K562 (cell line): ENCODE measurements at regions not wholly inside any gene's neighbourhood (a gene's known extent, or its start where the extent isn't known, plus 50 kb on each side); places are given as distances from the start of the nearest gene placed in this dataset.

Source experiments
- ATAC-seq: fragments of 200-7000 bp; cut with Tn5 transposase; 3 replicates; pipeline ENCODE4 v1.9.1; 2020; ENCODE audit warnings: moderate library complexity
- BruUV-seq: library from RNA; stranded (reverse); fragments of 400-500 nt; replicated peaks from 2 replicates; lab custom pipeline; 2021; lab: Mats Ljungman, UMichigan
- CTCF ChIA-PET: fragments of 300-600 bp; formaldehyde crosslinking; extraction: SDS; loops from one replicate; lab custom pipeline; 2021; ENCODE audit warnings: low intra/inter-chr PET ratio; lab: Yijun Ruan, JAX
- POLR2A ChIA-PET: fragments of 300-600, 350-650 bp; sonication (Branson Sonifier 250); formaldehyde crosslinking; extraction: SDS; loops from one replicate; lab custom pipeline; 2021; ENCODE audit warnings: antibody characterized with exemption, inconsistent platforms; lab: Yijun Ruan, JAX
- DNase-seq, 4 experiments: peaks; one replicate each; pipeline versions ENCODE4 v3.0.0 to v3.0.0-alpha.2; 2011 to 2018; ENCODE audit warnings: low spot score in 3 of 4, mixed read lengths in 3 of 4; ENCODE audit errors: extremely low read depth in 1 of 4
- FAIRE-seq: peaks from 2 replicates; lab custom pipeline; 2011; peaks lifted over from hg19 to GRCh38; lab: Jason Lieb, UNC
- H2AFZ ChIP-seq: 2 replicates; pipeline ENCODE4 v1.6.0; 2011; ENCODE audit warnings: low read depth, low read length, control low read depth, inconsistent platforms
- H3K27ac ChIP-seq: fragments of 200-600 bp; 3 replicates; pipeline ENCODE4 v1.8.0; 2011; ENCODE audit warnings: low read depth, mild to moderate bottlenecking, control low read depth, inconsistent platforms, low read length, moderate library complexity, mixed read lengths; ENCODE audit errors: extremely low read depth
- H3K27me3 ChIP-seq, 2 experiments: fragments of 300-600 bp in 1 of 2; 2 replicates in 1 of 2; 3 replicates in 1 of 2; pipeline versions ENCODE4 v1.6.0 to v1.8.0; 2011; ENCODE audit warnings: inconsistent platforms in 2 of 2, low read length in 2 of 2, mild to moderate bottlenecking in 1 of 2, mixed read lengths in 1 of 2, moderate library complexity in 1 of 2; ENCODE audit not compliant: control insufficient read depth in 2 of 2, insufficient read depth in 2 of 2
- H3K36me3 ChIP-seq: fragments of 300-600 bp; 3 replicates; pipeline ENCODE4 v1.8.0; 2011; ENCODE audit warnings: mild to moderate bottlenecking, low read length, inconsistent platforms; ENCODE audit not compliant: control insufficient read depth, insufficient read depth
- H3K4me1 ChIP-seq, 2 experiments: fragments of 200-600 bp in 1 of 2; replicated peaks in 1 of 2; 2 replicates in 1 of 2; 3 replicates in 1 of 2; pipeline versions ENCODE4 v1.5.1 to v1.8.0; 2011; ENCODE audit warnings: inconsistent platforms in 2 of 2, low read length in 2 of 2, mild to moderate bottlenecking in 1 of 2, mixed read lengths in 1 of 2, moderate library complexity in 1 of 2; ENCODE audit not compliant: control insufficient read depth in 2 of 2, insufficient read depth in 2 of 2
- H3K4me2 ChIP-seq: 2 replicates; pipeline ENCODE4 v1.6.1; 2011; ENCODE audit warnings: low read length, control low read depth, inconsistent platforms, mixed read lengths; ENCODE audit not compliant: insufficient read depth
- H3K4me3 ChIP-seq: fragments of 200-600 bp; sonication (generic), shearing (Covaris generic); 2 replicates; pipeline ENCODE4 v1.5.1; 2016; ENCODE audit warnings: control low read depth, inconsistent platforms
- H3K79me2 ChIP-seq: fragments of 200-600 bp; 3 replicates; pipeline ENCODE4 v1.8.0; 2011; ENCODE audit warnings: low read length, inconsistent platforms; ENCODE audit not compliant: control insufficient read depth, insufficient read depth
- H3K9ac ChIP-seq, 2 experiments: 2 replicates each; pipeline versions ENCODE4 v1.6.0 to v1.6.1; 2011; ENCODE audit warnings: low read depth in 2 of 2, low read length in 2 of 2, control low read depth in 1 of 2, inconsistent platforms in 1 of 2, mild to moderate bottlenecking in 1 of 2, mixed read lengths in 1 of 2; ENCODE audit not compliant: insufficient read depth in 1 of 2
- H3K9me1 ChIP-seq: one replicate; pipeline ENCODE4 v1.6.0; 2011; ENCODE audit warnings: inconsistent platforms, mild to moderate bottlenecking, low read length, moderate library complexity; ENCODE audit not compliant: control insufficient read depth, insufficient read depth
- H3K9me3 ChIP-seq: replicated peaks from 2 replicates; pipeline ENCODE4 v1.5.1; 2011; ENCODE audit warnings: low read depth, low read length, inconsistent platforms; ENCODE audit not compliant: control insufficient read depth, insufficient read depth
- H4K20me1 ChIP-seq: replicated peaks from 2 replicates; pipeline ENCODE4 v1.6.1; 2011; ENCODE audit warnings: low read length, inconsistent platforms, mixed read lengths; ENCODE audit not compliant: control insufficient read depth, insufficient read depth
- ARID3B ChIP-seq: fragments of 250-450 bp; sonication (Bioruptor Pico); IDR thresholded peaks from 2 replicates; pipeline ENCODE4 v1.4.0; 2020; ENCODE audit warnings: borderline replicate concordance
- CBX1 ChIP-seq: sonication (generic); IDR thresholded peaks from 2 replicates; pipeline ENCODE4 v1.6.1; 2016; ENCODE audit warnings: antibody characterized with exemption, low read depth, mild to moderate bottlenecking
- COPS2 ChIP-seq: fragments of 450-650 bp; conservative IDR thresholded peaks from 2 replicates; pipeline ENCODE4 v1.6.1; 2016; ENCODE audit warnings: mild to moderate bottlenecking, moderate library complexity
- JUNB ChIP-seq: fragments of 450-650 bp; formaldehyde crosslinking; conservative IDR thresholded peaks from 2 replicates; pipeline ENCODE4 v1.4.0; 2020; ENCODE audit warnings: mild to moderate bottlenecking
- SMARCE1 ChIP-seq: fragments of 450-650 bp; IDR thresholded peaks from 2 replicates; pipeline ENCODE4 v1.7.1; 2016; ENCODE audit warnings: mild to moderate bottlenecking
- TCFL5 ChIP-seq: fragments of 250-450 bp; sonication (Bioruptor Pico); conservative IDR thresholded peaks from 2 replicates; pipeline ENCODE4 v1.6.1; 2021; ENCODE audit warnings: mild to moderate bottlenecking, moderate library complexity, matching md5 sums
- UBTF ChIP-seq, 2 experiments: IDR thresholded peaks; 2 replicates each; pipeline ENCODE4 v1.6.1; 2012; ENCODE audit warnings: improper control_type of control experiment in 2 of 2, low read depth in 2 of 2, low read length in 2 of 2, borderline replicate concordance in 1 of 2
- ZBTB5 ChIP-seq: fragments of 450-650 bp; IDR thresholded peaks from 2 replicates; pipeline ENCODE4 v1.6.1; 2017; ENCODE audit warnings: antibody characterized with exemption
- ZFP1 ChIP-seq: fragments of 450-650 bp; formaldehyde crosslinking; IDR thresholded peaks from 2 replicates; pipeline ENCODE4 v1.4.0; 2020; ENCODE audit warnings: mild to moderate bottlenecking, mixed read lengths
- ZNF444 ChIP-seq: fragments of 250-450 bp; sonication (Bioruptor Pico); IDR thresholded peaks from 2 replicates; pipeline ENCODE4 v1.4.0; 2020; ENCODE audit warnings: mild to moderate bottlenecking, moderate library complexity
- ZNF583 ChIP-seq: fragments of 250-450 bp; sonication (Bioruptor Pico); IDR thresholded peaks from 2 replicates; pipeline ENCODE4 v1.4.0; 2020
- ZNF639 ChIP-seq, 2 experiments: fragments of 200-800 bp in 1 of 2; sonication (Bioruptor generic) in 1 of 2; sonication (generic) in 1 of 2; formaldehyde crosslinking in 1 of 2; IDR thresholded peaks in 1 of 2; conservative IDR thresholded peaks in 1 of 2; 2 replicates each; pipeline versions ENCODE4 v1.5.0 to v1.6.1; 2016 to 2020; ENCODE audit warnings: missing compliant biosample characterization in 1 of 2, missing genetic modification characterization in 1 of 2, missing genetic modification reagents in 1 of 2
- ZNF655 ChIP-seq: fragments of 250-450 bp; sonication (Bioruptor Pico); IDR thresholded peaks from 2 replicates; pipeline ENCODE4 v1.5.0; 2021
- WGBS: fragments of 100-300 bp; shearing (Covaris generic); methylation state at CpG from one replicate; pipeline ENCODE4 v1.1.6; 2016; ENCODE audit warnings: low coverage, mixed read lengths; ENCODE audit not compliant: insufficient coverage; ENCODE audit errors: missing lambda C conversion rate; 5-methylcytosine and 5-hydroxymethylcytosine counted together
- in situ Hi-C: fragments of 300-500 bp; cut with MboI; formaldehyde crosslinking; loops from 4 replicates; pipeline ENCODE4 v1.15.0; 2018; ENCODE audit warnings: inconsistent platforms, mixed read lengths
- intact Hi-C: fragments of 100-400 bp; cut with micrococcal nuclease; formaldehyde crosslinking; loops from 2 replicates; pipeline ENCODE4 v1.14.2; 2022

GRCh38 chr10:131438665-131439064, 127.1 kb upstream of the TCERG1L start (continued):
- no peak for TF ChIP-seq COPS2
- TF ChIP-seq SMARCE1, result no peak

GRCh38 chr10:131439705-131440104, 128.2 kb upstream of the TCERG1L start:
- Histone ChIP-seq H3K79me2 (no peaks in the 10 kb centered on the region), H3K27ac (no peak overlapping the region), H2AFZ (no peak overlapping the region), H4K20me1 (no peaks in the 10 kb centered on the region), H3K27me3 (peaks cover 0 to 13% of the 10 kb centered on the region in 2 experiments; a peak in 2 of 5 replicates), H3K4me2 (no peak overlapping the region), H3K4me1 (no peaks in the 10 kb centered on the region), H3K9me3 (no peaks in the 10 kb centered on the region), H3K36me3 (no peaks in the 10 kb centered on the region), H3K9ac (no peak overlapping the region), H3K9me1 (no peaks in the 10 kb centered on the region), H3K4me3 (no peak overlapping the region)
- intact Hi-C loops (no loop called here), in situ Hi-C loops (no loop called here)
- ATAC-seq, result no peak
- BruUV-seq, result no TSS peak
- ChIA-PET POLR2A (no interaction called here), CTCF (no interaction called here)
- no peak for DNase-seq
- WGBS, result 0% methylated on average over 4 of the region's 6 CpGs
- FAIRE-seq, result no peak
- no peak for TF ChIP-seq JUNB (CRISPR knock-in tag)
- TF ChIP-seq ZBTB5, result no peak
- TF ChIP-seq ZNF583 (CRISPR knock-in tag), result no peak
- no peak for TF ChIP-seq ZNF444 (CRISPR knock-in tag)
- TF ChIP-seq ZNF639 (CRISPR knock-in tag; conservative IDR thresholded peaks at IDR 0.05 in 1 of 2, IDR thresholded peaks at IDR 0.05 in 1 of 2), result no peak
- TF ChIP-seq ARID3B (CRISPR knock-in tag), result no peak
- TF ChIP-seq ZNF655 (CRISPR knock-in tag), result no peak
- TF ChIP-seq CBX1, result no peak
- no peak for TF ChIP-seq UBTF (IDR thresholded peaks at IDR 0.05; ENCODE audit: borderline replicate concordance in 1 of 2, low read depth in 2 of 2, low read length in 2 of 2)
- no peak for TF ChIP-seq ZFP1 (CRISPR knock-in tag)
- no peak for TF ChIP-seq TCFL5
